Thoracic aorta (tissue), 2 donors: ENCODE measurements at regions not wholly inside any gene's neighbourhood (a gene's known extent, or its start where the extent isn't known, plus 50 kb on each side); places are given as distances from the start of the nearest gene placed in this dataset.

Experiments
- ATAC-seq: fragments of 150-250 bp; one replicate; pipeline ENCODE4 v1.8.0; 2017; ENCODE audit warnings: low read depth; ENCODE audit not compliant: insufficient number of reproducible peaks, low FRiP score
- DNase-seq: peaks from one replicate; pipeline ENCODE4 v3.0.0-alpha.2; 2020; ENCODE audit warnings: low spot score
- H3K27ac ChIP-seq, 2 donors: fragments of 200-600 bp; sonication (generic); 1 replicate in 1 of 2; 2 replicates in 1 of 2; pipeline ENCODE4 v1.5.1; 2016; ENCODE audit warnings: mild to moderate bottlenecking in 2 of 2, moderate library complexity in 2 of 2
- H3K27me3 ChIP-seq: fragments of 200-600 bp; sonication (generic); replicated peaks from 2 replicates; pipeline ENCODE4 v1.6.0; 2016; ENCODE audit warnings: mild to moderate bottlenecking; ENCODE audit not compliant: insufficient read depth
- H3K36me3 ChIP-seq: fragments of 200-600 bp; sonication (generic); one replicate; pipeline ENCODE4 v1.5.1; 2016
- H3K4me1 ChIP-seq, 2 donors: fragments of 200-600 bp; sonication (generic); 1 replicate in 1 of 2; 2 replicates in 1 of 2; pipeline versions ENCODE4 v1.5.1 to v1.6.0; 2016; ENCODE audit warnings: low read depth in 2 of 2, mild to moderate bottlenecking in 1 of 2; ENCODE audit not compliant: control insufficient read depth in 1 of 2
- H3K4me3 ChIP-seq: fragments of 200-600 bp; sonication (generic); 2 replicates; pipeline ENCODE4 v1.5.1; 2016; ENCODE audit warnings: mild to moderate bottlenecking
- H3K9me3 ChIP-seq: fragments of 200-600 bp; sonication (generic); 2 replicates; pipeline ENCODE4 v1.5.1; 2016
- CTCF ChIP-seq: fragments of 200-600 bp; sonication (generic); IDR thresholded peaks from one replicate; pipeline ENCODE4 v1.5.1; 2019; ENCODE audit warnings: antibody characterized with exemption

- Histone ChIP-seq H3K9me3 (no peaks in the 10 kb centered on the region), H3K27me3 (no peaks in the 10 kb centered on the region), H3K27ac (no peak overlapping the region), H3K4me3 (no peak overlapping the region), H3K36me3 (no peaks in the 10 kb centered on the region), H3K4me1 (no peaks in the 10 kb centered on the region)
- ATAC-seq: no peak
- no peak for TF ChIP-seq CTCF
- no peak for DNase-seq
Observed at GRCh38 chr9:135268031-135268430, 180.6 kb downstream of the OLFM1 start.

GRCh38 chr9:135268981-135269380, 181.5 kb downstream of the OLFM1 start:
- H3K27me3 ChIP-seq: no peaks in the 10 kb centered on the region
- ATAC-seq: no peak
- no peak for TF ChIP-seq CTCF

GRCh38 chr9:135269912-135270830, 182.7 kb downstream of the OLFM1 start:
- Histone ChIP-seq H3K9me3 (no peaks in the 10 kb centered on the region), H3K27ac (no peak overlapping the region), H3K27me3 (no peaks in the 10 kb centered on the region), H3K4me1 (no peaks in the 10 kb centered on the region), H3K4me3 (no peak overlapping the region), H3K36me3 (no peaks in the 10 kb centered on the region)
- DNase-seq: no peak
- TF ChIP-seq CTCF: no peak
- no peak for ATAC-seq

More at GRCh38 chr9:135268981-135269380, 181.5 kb downstream of the OLFM1 start:
- no peak for DNase-seq
- Histone ChIP-seq H3K4me1 (no peaks in the 10 kb centered on the region), H3K27ac (no peak overlapping the region), H3K4me3 (no peak overlapping the region), H3K36me3 (no peaks in the 10 kb centered on the region), H3K9me3 (no peaks in the 10 kb centered on the region)

- no peak for ATAC-seq
- DNase-seq: no peak
- Histone ChIP-seq H3K9me3 (no peaks in the 10 kb centered on the region), H3K36me3 (no peaks in the 10 kb centered on the region), H3K27me3 (no peaks in the 10 kb centered on the region), H3K4me1 (no peaks in the 10 kb centered on the region), H3K4me3 (no peak overlapping the region), H3K27ac (no peak overlapping the region)
- no peak for TF ChIP-seq CTCF
Observed at GRCh38 chr9:135271425-135271824, 184.0 kb downstream of the OLFM1 start.

- H3K27me3 ChIP-seq: no peaks in the 10 kb centered on the region
- no peak for DNase-seq
Observed at GRCh38 chr9:135272608-135273007, 185.1 kb downstream of the OLFM1 start.

More at GRCh38 chr9:135272608-135273007, 185.1 kb downstream of the OLFM1 start:
- no peak for ATAC-seq
- Histone ChIP-seq H3K27ac (no peak overlapping the region), H3K4me1 (no peaks in the 10 kb centered on the region), H3K36me3 (no peaks in the 10 kb centered on the region), H3K4me3 (no peak overlapping the region), H3K9me3 (no peaks in the 10 kb centered on the region)
- no peak for TF ChIP-seq CTCF
